ENCODE measurements at regions not wholly inside any gene's neighbourhood (a gene's known extent, or its start where the extent isn't known, plus 50 kb on each side); places are given as distances from the start of the nearest gene placed in this dataset.

- TF ChIP-seq CTCF (conservative IDR thresholded peaks at IDR 0.05; ENCODE audit: low read depth, low read length) (no peak), MAZ (IDR thresholded peaks at IDR 0.05; ENCODE audit: borderline replicate concordance, low read depth, low read length) (no peak), POLR2A (IDR thresholded peaks at IDR 0.05; ENCODE audit: low read depth, low read length) (no peak), MAFK (IDR thresholded peaks at IDR 0.05; ENCODE audit: low read depth, low read length) (no peak), CEBPB (IDR thresholded peaks at IDR 0.05; ENCODE audit: low read depth, low read length) (no peak)
Measured at GRCh38 chr14:55847766-55848165, 267.8 kb downstream of the KTN1 start.
